ENCODE measurements at regions not wholly inside any gene's neighbourhood (a gene's known extent, or its start where the extent isn't known, plus 50 kb on each side); places are given as distances from the start of the nearest gene placed in this dataset.

DNA sequence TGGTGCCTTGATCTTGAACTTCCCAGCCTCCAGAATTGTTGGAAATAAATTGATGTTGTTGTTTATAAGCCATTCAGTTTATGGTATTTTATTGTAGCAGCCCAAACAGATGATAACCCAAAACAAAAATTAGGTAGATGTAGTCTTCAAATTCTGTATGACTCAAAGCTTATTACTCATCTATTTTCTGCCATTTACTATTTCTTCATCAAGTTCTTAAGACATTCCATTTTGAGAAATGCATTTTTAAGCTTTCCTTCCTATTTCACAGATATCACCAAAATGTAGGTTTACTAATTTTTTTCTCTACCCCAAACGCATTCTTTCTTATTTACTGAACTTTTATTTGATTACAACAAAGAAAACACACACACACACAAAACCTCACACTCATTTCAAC, 148.2 kb downstream of the RND3 start:
- no TSS peak for BruUV-seq (replicated peaks)
- H3K27me3 ChIP-seq (ENCODE audit: control insufficient read depth in 2 of 2, insufficient read depth in 2 of 2, low read length in 2 of 2): no peaks in the 10 kb centered on the region
- ATAC-seq (no peak), FAIRE-seq (no peak), DNase-seq (ENCODE audit: extremely low read depth in 1 of 4, low spot score in 3 of 4) (no peak)
- in situ Hi-C loops (cut with MboI): no loop called here
- H3K4me3 ChIP-seq: no peak overlapping the region
- H3K9me3 ChIP-seq (replicated peaks; ENCODE audit: control insufficient read depth, insufficient read depth, low read depth, low read length): peaks cover 3% of the 10 kb centered on the region; the same call in 1 of the 2 replicates
- H3K36me3 ChIP-seq (ENCODE audit: control insufficient read depth, insufficient read depth, low read length): no peaks in the 10 kb centered on the region
- TF ChIP-seq CBFA2T3 (IDR thresholded peaks at IDR 0.05): no peak
- TF ChIP-seq GATA2 (CRISPR knock-in tag; IDR thresholded peaks at IDR 0.05): no peak
- no peak for TF ChIP-seq SAFB2 (IDR thresholded peaks at IDR 0.05; ENCODE audit: borderline replicate concordance, low read depth, low read length, severe bottlenecking)
- no peak for TF ChIP-seq ZNF668 (CRISPR knock-in tag; IDR thresholded peaks at IDR 0.05)
- no peak for TF ChIP-seq CAMTA2 (CRISPR knock-in tag; conservative IDR thresholded peaks at IDR 0.05)
- no peak for TF ChIP-seq KHSRP (IDR thresholded peaks at IDR 0.05)
- TF ChIP-seq TAF15 (IDR thresholded peaks at IDR 0.05; ENCODE audit: low read depth, low read length): no peak
- TF ChIP-seq ZNF354B (CRISPR knock-in tag; IDR thresholded peaks at IDR 0.05): no peak
- TF ChIP-seq ARHGAP35 (IDR thresholded peaks at IDR 0.05; ENCODE audit: partially characterized antibody): no peak
- TF ChIP-seq ZNF551 (CRISPR knock-in tag; IDR thresholded peaks at IDR 0.05): no peak
- TF ChIP-seq ZNF133 (CRISPR knock-in tag; IDR thresholded peaks at IDR 0.05): no peak
- no peak for TF ChIP-seq ZNF282 (CRISPR knock-in tag; IDR thresholded peaks at IDR 0.05)
- no peak for TF ChIP-seq BCLAF1 (IDR thresholded peaks at IDR 0.05; ENCODE audit: borderline replicate concordance in 1 of 2, control insufficient read depth in 1 of 2, low read depth in 2 of 2, low read length in 1 of 2)
- intact Hi-C loops (cut with micrococcal nuclease): no loop called here
- no peak overlapping the region for H2AFZ ChIP-seq (ENCODE audit: low read depth, low read length)
- ChIA-PET POLR2A (no interaction called here), CTCF (ENCODE audit: low intra/inter-chr PET ratio) (no interaction called here)
- no peaks in the 10 kb centered on the region for H3K79me2 ChIP-seq (ENCODE audit: control insufficient read depth, insufficient read depth, low read length)
- H4K20me1 ChIP-seq (replicated peaks; ENCODE audit: control insufficient read depth, insufficient read depth, low read length): no peaks in the 10 kb centered on the region
- no peak overlapping the region for H3K27ac ChIP-seq (ENCODE audit: extremely low read depth, low read depth, low read length)
- H3K9ac ChIP-seq (ENCODE audit: insufficient read depth in 1 of 2, low read depth in 2 of 2, low read length in 2 of 2): no peak overlapping the region
- no peaks in the 10 kb centered on the region for H3K4me1 ChIP-seq (replicated peaks in 1 of 2; ENCODE audit: control insufficient read depth in 2 of 2, insufficient read depth in 2 of 2, low read length in 2 of 2)
- H3K4me2 ChIP-seq (ENCODE audit: insufficient read depth, low read length): no peak overlapping the region
- no peaks in the 10 kb centered on the region for H3K9me1 ChIP-seq (ENCODE audit: control insufficient read depth, insufficient read depth, low read length)
- WGBS (ENCODE audit: insufficient coverage, low coverage, missing lambda C conversion rate): 0% methylated on average over 1 of the region's 1 CpG

Data from K562 (cell line).